Loucy (cell line): ENCODE measurements at regions not wholly inside any gene's neighbourhood (a gene's known extent, or its start where the extent isn't known, plus 50 kb on each side); places are given as distances from the start of the nearest gene placed in this dataset.

Experiments
- H2AFZ ChIP-seq: fragments of 200-600 bp; sonication (generic); 2 replicates; pipeline ENCODE4 v1.6.0; 2016; ENCODE audit warnings: antibody characterized with exemption, mild to moderate bottlenecking, low read length, moderate library complexity
- H3F3A ChIP-seq: fragments of 200-600 bp; 2 replicates; pipeline ENCODE4 v1.6.0; 2016; ENCODE audit warnings: antibody characterized with exemption, low read depth, mild to moderate bottlenecking
- H3K27me3 ChIP-seq: fragments of 200-600 bp; sonication (generic); 2 replicates; pipeline ENCODE4 v1.6.1; 2014; ENCODE audit warnings: low read length, mild to moderate bottlenecking; ENCODE audit not compliant: insufficient read depth, poor library complexity, severe bottlenecking
- H3K36me3 ChIP-seq: fragments of 200-600 bp; sonication (generic); 2 replicates; pipeline ENCODE4 v1.6.1; 2016; ENCODE audit warnings: low read length; ENCODE audit not compliant: insufficient read depth
- H3K4me1 ChIP-seq: fragments of 200-600 bp; sonication (generic); 2 replicates; pipeline ENCODE4 v1.5.1; 2014; ENCODE audit warnings: low read length, mild to moderate bottlenecking; ENCODE audit not compliant: insufficient read depth, poor library complexity, severe bottlenecking
- H3K4me2 ChIP-seq: fragments of 200-600 bp; sonication (generic); 2 replicates; pipeline ENCODE4 v1.6.0; 2014; ENCODE audit warnings: antibody characterized with exemption, low read length, low read depth, mild to moderate bottlenecking; ENCODE audit not compliant: poor library complexity, severe bottlenecking
- H3K4me3 ChIP-seq: fragments of 200-600 bp; sonication (generic); 2 replicates; pipeline ENCODE4 v1.5.1; 2014; ENCODE audit warnings: low read length, mild to moderate bottlenecking, mixed read lengths; ENCODE audit not compliant: poor library complexity, severe bottlenecking
- H3K79me2 ChIP-seq: fragments of 200-600 bp; sonication (generic); 2 replicates; pipeline ENCODE4 v1.6.1; 2014; ENCODE audit warnings: low read length; ENCODE audit not compliant: insufficient read depth
- H3K9ac ChIP-seq: fragments of 200-600 bp; sonication (generic); 2 replicates; pipeline ENCODE4 v1.6.0; 2014; ENCODE audit warnings: mild to moderate bottlenecking, low read depth, low read length, moderate library complexity; ENCODE audit not compliant: poor library complexity, severe bottlenecking
- H3K9me2 ChIP-seq: fragments of 200-600 bp; sonication (generic); replicated peaks from 2 replicates; pipeline ENCODE4 v1.6.1; 2016; ENCODE audit warnings: low read depth, low read length, mixed read lengths
- H3K9me3 ChIP-seq: fragments of 200-600 bp; sonication (generic); 2 replicates; pipeline ENCODE4 v1.6.1; 2014; ENCODE audit warnings: mild to moderate bottlenecking, antibody characterized with exemption, low read length, low read depth; ENCODE audit not compliant: insufficient read depth
- H4K20me1 ChIP-seq: fragments of 200-600 bp; sonication (generic); 2 replicates; pipeline ENCODE4 v1.6.0; 2014; ENCODE audit warnings: antibody characterized with exemption, low read length, mild to moderate bottlenecking; ENCODE audit not compliant: insufficient read depth, poor library complexity, severe bottlenecking
- EZH2phosphoT487 ChIP-seq: fragments of 200-600 bp; IDR thresholded peaks from 2 replicates; pipeline ENCODE4 v1.6.1; 2018; ENCODE audit warnings: antibody characterized with exemption, mild to moderate bottlenecking, moderate library complexity, borderline replicate concordance
- TF ChIP-seq, protein P1 (sequence below): fragments of 200-600 bp; sonication (generic); conservative IDR thresholded peaks from 2 replicates; pipeline ENCODE4 v1.5.1; 2014; ENCODE audit warnings: mild to moderate bottlenecking, antibody characterized with exemption, low read length

DNA sequence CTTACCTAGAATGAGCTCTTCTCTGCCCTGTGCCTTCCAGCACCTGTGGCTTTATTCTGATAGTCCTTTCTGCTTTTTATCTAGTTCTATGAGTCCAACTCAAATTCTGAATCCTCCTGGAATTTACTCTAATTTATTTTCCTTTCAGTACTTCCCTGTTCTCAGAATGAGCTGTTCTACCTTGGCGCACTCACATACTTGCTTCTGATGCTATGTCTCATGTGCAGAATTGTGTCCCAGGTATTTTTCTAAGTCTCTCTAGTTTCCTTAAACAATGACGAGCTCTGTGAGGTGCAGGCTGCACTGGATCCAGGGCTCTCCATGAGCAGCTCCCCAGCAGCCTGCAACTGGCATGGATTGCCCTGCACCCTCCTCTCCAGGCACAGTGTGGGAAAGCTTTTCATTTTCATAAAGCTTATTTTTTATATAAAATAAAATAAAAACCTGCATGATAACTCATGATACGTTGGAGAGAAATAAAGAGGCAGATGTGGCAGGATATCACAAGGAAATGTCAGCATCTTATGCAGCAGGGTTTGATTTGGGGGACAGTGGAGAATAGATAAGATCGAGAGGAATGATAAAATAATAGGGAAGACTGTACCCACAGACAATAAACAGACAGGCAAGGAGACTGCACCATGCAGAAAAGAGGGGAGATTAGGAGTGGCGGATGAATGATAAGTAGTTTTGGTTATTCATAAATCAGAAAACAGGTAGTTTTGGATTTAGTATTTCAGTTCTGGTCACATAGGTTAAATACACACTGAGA, 258.2 kb upstream of the POM121L12 start:
- Histone ChIP-seq H3K9me3 (no peaks in the 10 kb centered on the region), H3F3A (no peaks in the 10 kb centered on the region), H3K4me2 (no peak overlapping the region), H4K20me1 (no peaks in the 10 kb centered on the region), H3K4me1 (no peaks in the 10 kb centered on the region), H3K79me2 (no peaks in the 10 kb centered on the region), H3K27me3 (no peaks in the 10 kb centered on the region), H3K9me2 (no peaks in the 10 kb centered on the region), H2AFZ (no peak overlapping the region), H3K36me3 (no peaks in the 10 kb centered on the region), H3K9ac (no peak overlapping the region), H3K4me3 (no peak overlapping the region)
- TF ChIP-seq EZH2phosphoT487, result no peak
- TF ChIP-seq, protein P1, sequence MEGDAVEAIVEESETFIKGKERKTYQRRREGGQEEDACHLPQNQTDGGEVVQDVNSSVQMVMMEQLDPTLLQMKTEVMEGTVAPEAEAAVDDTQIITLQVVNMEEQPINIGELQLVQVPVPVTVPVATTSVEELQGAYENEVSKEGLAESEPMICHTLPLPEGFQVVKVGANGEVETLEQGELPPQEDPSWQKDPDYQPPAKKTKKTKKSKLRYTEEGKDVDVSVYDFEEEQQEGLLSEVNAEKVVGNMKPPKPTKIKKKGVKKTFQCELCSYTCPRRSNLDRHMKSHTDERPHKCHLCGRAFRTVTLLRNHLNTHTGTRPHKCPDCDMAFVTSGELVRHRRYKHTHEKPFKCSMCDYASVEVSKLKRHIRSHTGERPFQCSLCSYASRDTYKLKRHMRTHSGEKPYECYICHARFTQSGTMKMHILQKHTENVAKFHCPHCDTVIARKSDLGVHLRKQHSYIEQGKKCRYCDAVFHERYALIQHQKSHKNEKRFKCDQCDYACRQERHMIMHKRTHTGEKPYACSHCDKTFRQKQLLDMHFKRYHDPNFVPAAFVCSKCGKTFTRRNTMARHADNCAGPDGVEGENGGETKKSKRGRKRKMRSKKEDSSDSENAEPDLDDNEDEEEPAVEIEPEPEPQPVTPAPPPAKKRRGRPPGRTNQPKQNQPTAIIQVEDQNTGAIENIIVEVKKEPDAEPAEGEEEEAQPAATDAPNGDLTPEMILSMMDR, result no peak

DNA sequence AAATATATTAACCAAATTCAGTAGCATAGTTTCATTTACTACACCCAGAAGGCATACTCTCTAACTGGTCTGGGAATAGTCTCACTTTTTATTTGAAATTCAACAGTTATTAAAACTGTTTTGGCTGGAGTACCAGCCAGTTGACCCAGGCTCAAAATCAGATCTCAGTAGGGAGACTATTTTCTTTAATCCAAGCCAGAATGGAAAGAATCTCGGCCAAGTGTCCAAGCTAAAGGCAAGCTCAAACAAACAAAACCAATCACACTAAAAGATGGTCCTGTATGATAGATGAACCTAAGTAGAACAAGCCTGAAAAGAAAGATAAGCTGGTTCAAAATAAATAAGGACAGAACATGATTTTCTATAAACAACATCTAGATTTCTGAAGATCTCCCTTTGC, 259.6 kb upstream of the POM121L12 start:
- H2AFZ ChIP-seq, result no peak overlapping the region
- no peaks in the 10 kb centered on the region for H3K79me2 ChIP-seq
- no peaks in the 10 kb centered on the region for H3K27me3 ChIP-seq
- H3K4me2 ChIP-seq, result no peak overlapping the region
- H3F3A ChIP-seq, result no peaks in the 10 kb centered on the region
- TF ChIP-seq EZH2phosphoT487, result no peak
- TF ChIP-seq, protein P1, result no peak
- H3K4me3 ChIP-seq, result no peak overlapping the region
- H3K9me3 ChIP-seq, result no peaks in the 10 kb centered on the region
- no peaks in the 10 kb centered on the region for H4K20me1 ChIP-seq
- H3K36me3 ChIP-seq, result no peaks in the 10 kb centered on the region
- no peak overlapping the region for H3K9ac ChIP-seq
- no peaks in the 10 kb centered on the region for H3K4me1 ChIP-seq
- H3K9me2 ChIP-seq, result no peaks in the 10 kb centered on the region

DNA sequence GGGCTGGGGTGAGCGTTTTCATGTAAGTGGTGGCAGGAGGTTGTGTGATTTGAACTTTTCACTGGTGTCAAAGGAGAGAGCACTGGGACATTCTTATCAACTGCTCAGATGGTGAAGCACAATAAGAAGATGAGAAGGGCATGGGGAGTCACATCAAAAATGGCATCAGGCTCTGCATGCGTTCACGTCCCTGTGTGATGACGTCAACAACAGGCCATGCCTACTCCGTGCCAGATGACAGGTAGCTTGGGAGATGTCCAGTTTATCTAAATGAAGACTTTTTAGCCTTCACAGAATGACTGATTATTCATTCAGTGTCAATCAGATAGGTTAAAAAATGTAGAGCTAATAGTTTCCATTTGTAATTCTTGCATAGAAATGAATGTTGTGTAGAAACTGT, 264.3 kb upstream of the POM121L12 start:
- no peak overlapping the region for H3K4me3 ChIP-seq
- H3K9me2 ChIP-seq, result no peaks in the 10 kb centered on the region
- no peak overlapping the region for H3K4me2 ChIP-seq
- H4K20me1 ChIP-seq, result no peaks in the 10 kb centered on the region
- H2AFZ ChIP-seq, result no peak overlapping the region
- H3K36me3 ChIP-seq, result no peaks in the 10 kb centered on the region
- H3K4me1 ChIP-seq, result no peaks in the 10 kb centered on the region
- no peaks in the 10 kb centered on the region for H3K27me3 ChIP-seq
- no peaks in the 10 kb centered on the region for H3K9me3 ChIP-seq
- no peaks in the 10 kb centered on the region for H3F3A ChIP-seq
- TF ChIP-seq, protein P1, result no peak
- no peak for TF ChIP-seq EZH2phosphoT487
- no peak overlapping the region for H3K9ac ChIP-seq
- H3K79me2 ChIP-seq, result no peaks in the 10 kb centered on the region
